ENCODE measurements at regions not wholly inside any gene's neighbourhood (a gene's known extent, or its start where the extent isn't known, plus 50 kb on each side); places are given as distances from the start of the nearest gene placed in this dataset. TPM values are rescaled to one million over a fixed set of nuclear protein-coding genes. Genes with fewer than 3 reads are reported as not detected.

DNA sequence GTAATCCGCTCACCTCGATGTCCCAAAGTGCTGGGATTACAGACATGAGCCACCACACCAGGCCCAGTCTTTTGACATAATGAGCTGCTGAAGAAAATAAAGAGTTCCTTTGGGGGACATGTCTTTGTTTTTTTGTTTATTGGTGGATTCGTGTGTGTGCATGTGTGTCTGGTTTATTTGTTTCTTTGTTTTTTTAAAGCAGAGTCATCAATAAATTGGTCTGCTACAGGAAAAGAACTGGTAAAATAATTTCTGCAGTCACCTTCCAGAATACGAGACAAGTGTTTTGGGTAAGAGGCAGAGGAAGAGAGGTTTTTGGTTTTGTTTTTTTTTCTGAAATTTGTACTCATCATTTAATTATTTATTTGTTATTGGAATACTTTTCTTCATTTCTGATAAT lies 51.5 kb upstream of the PPP3CA start:
- Histone ChIP-seq H3K18ac (ENCODE audit: low read length) (no peak overlapping the region), H2AK5ac (ENCODE audit: low read length) (no peak overlapping the region), H3K4me1 (ENCODE audit: control insufficient read depth, low read depth, low read length) (no peaks in the 10 kb centered on the region), H3K79me2 (ENCODE audit: control insufficient read depth, insufficient read depth, low read length) (no peaks in the 10 kb centered on the region), H3K27ac (ENCODE audit: low read depth, low read length) (no peak overlapping the region), H2BK15ac (replicated peaks; ENCODE audit: low read depth) (no peak overlapping the region), H4K8ac (ENCODE audit: low read depth, low read length) (no peak overlapping the region), H3K4me2 (ENCODE audit: low read length) (no peak overlapping the region), H3K4ac (ENCODE audit: low read depth, low read length) (no peak overlapping the region), H2BK5ac (ENCODE audit: low read length) (no peak overlapping the region), H3K36me3 (ENCODE audit: control insufficient read depth, insufficient read depth, low read length) (no peaks in the 10 kb centered on the region), H3K27me3 (ENCODE audit: insufficient read depth, low read length, poor library complexity) (no peaks in the 10 kb centered on the region), H2BK120ac (ENCODE audit: low read depth, low read length) (no peak overlapping the region), H3K56ac (ENCODE audit: low read length) (no peak overlapping the region), H3K4me3 (ENCODE audit: low read length) (no peak overlapping the region), H4K5ac (ENCODE audit: low read length) (no peak overlapping the region), H3K23ac (ENCODE audit: low read length) (no peak overlapping the region), H3K79me1 (ENCODE audit: low read length) (no peaks in the 10 kb centered on the region), H3K9ac (ENCODE audit: low read length) (no peak overlapping the region)
- WGBS (ENCODE audit: extremely low coverage, insufficient coverage, low lambda C conversion rate), result no CpG with 5 or more reads among the region's 4 CpGs
- DNase-seq, result no peak

Small RNAs in the stretch of these regions (small RNA-seq; reads per million reads assigned to genes)
- gene RNU6-462P (ENCODE audit: insufficient read depth), result not detected
